ENCODE measurements at regions not wholly inside any gene's neighbourhood (a gene's known extent, or its start where the extent isn't known, plus 50 kb on each side); places are given as distances from the start of the nearest gene placed in this dataset.

DNA sequence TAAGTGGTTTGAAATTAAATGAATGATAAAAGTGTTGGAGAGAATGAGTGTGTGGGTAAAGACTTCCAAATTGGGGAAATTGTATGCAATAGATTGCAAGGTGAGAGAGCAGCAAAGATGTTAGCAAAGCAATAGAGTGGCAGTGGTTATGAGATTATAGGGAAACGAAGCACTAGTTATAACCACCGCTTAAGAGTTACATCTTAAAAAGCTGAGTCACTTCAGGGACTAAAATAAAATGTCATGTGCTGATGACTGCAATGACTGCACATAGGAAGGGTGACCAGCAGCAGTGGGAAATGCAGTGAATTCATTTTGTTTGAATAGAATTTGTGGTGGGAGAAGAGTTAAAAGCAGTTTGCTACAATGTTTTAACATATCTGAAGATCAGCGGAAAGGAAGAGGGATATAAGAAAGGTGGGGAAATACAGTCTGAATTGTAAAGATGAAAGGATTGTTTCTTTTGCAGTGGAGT is 127.3 kb downstream of the RAP2B start:
- H3K9me3 ChIP-seq (replicated peaks; ENCODE audit: control insufficient read depth, insufficient read depth, low read length), result no peaks in the 10 kb centered on the region
- intact Hi-C loops (cut with micrococcal nuclease) (loop anchor here (5.0 kb wide), 1 partner anchor 67 kb away; no protein-coding TSS in a partner anchor), dilution Hi-C loops (cut with MboI; ENCODE audit: extremely low pct_ligation_motif_present, low sequenced_read_pairs) (no loop called here)
- H3K4me2 ChIP-seq (ENCODE audit: insufficient read depth, low read length), result no peak overlapping the region
- no TSS peak for BruUV-seq (replicated peaks)
- H3K4me3 ChIP-seq (replicated peaks in 1 of 3; ENCODE audit: insufficient read depth in 1 of 3, low read depth in 1 of 3, low read length in 3 of 3), result no peak overlapping the region
- H3K9me1 ChIP-seq (replicated peaks; ENCODE audit: control insufficient read depth, extremely low read depth, insufficient read depth, low read length), result no peaks in the 10 kb centered on the region
- no peaks in the 10 kb centered on the region for H3K27me3 ChIP-seq (ENCODE audit: control insufficient read depth in 2 of 2, insufficient read depth in 2 of 2, low read length in 2 of 2)
- H3K27ac ChIP-seq (ENCODE audit: insufficient read depth, low read depth, low read length), result no peak overlapping the region
- H4K20me1 ChIP-seq (replicated peaks; ENCODE audit: control insufficient read depth, extremely low read depth, insufficient read depth, low read length), result no peaks in the 10 kb centered on the region
- DNase-seq (ENCODE audit: low read depth, low spot score), result no peak
- H3K9ac ChIP-seq (replicated peaks; ENCODE audit: extremely low read depth, insufficient read depth, low read length), result no peak overlapping the region
- H3K79me2 ChIP-seq (ENCODE audit: control insufficient read depth, insufficient read depth, low read length), result no peaks in the 10 kb centered on the region
- H3K36me3 ChIP-seq (ENCODE audit: control insufficient read depth in 2 of 2, extremely low read depth in 1 of 2, insufficient read depth in 2 of 2, low read length in 2 of 2), result no peaks in the 10 kb centered on the region
- ChIA-PET POLR2A (no interaction called here), CTCF (interaction anchor here (1.7 to 4.0 kb wide), 3 partner anchors 125 to 249 kb away, joined by 5 to 79 read pairs (median 17); partner anchors contain the start of gene RAP2B)
- FAIRE-seq, result no peak
- H3K4me1 ChIP-seq (ENCODE audit: control insufficient read depth, extremely low read depth, insufficient read depth, low read length), result peaks cover 10% of the 10 kb centered on the region
- no peak for TF ChIP-seq POLR2AphosphoS5 (IDR thresholded peaks at IDR 0.05; ENCODE audit: insufficient read depth, low read depth, low read length)
- TF ChIP-seq EZH2 (IDR thresholded peaks at IDR 0.05; ENCODE audit: borderline replicate concordance, low read depth, low read length, severe bottlenecking), result no peak
- TF ChIP-seq, protein P1, sequence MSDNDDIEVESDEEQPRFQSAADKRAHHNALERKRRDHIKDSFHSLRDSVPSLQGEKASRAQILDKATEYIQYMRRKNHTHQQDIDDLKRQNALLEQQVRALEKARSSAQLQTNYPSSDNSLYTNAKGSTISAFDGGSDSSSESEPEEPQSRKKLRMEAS (IDR thresholded peaks at IDR 0.05; ENCODE audit: insufficient read depth, insufficient read length), result no peak
- TF ChIP-seq JUN (IDR thresholded peaks at IDR 0.05; ENCODE audit: borderline replicate concordance, insufficient read depth, insufficient read length, low read depth), result peak; percentile 14
- no peak for TF ChIP-seq POLR2A (IDR thresholded peaks at IDR 0.05; ENCODE audit: low read depth, low read length)
- no peak for TF ChIP-seq FOS (IDR thresholded peaks at IDR 0.05; ENCODE audit: borderline replicate concordance, insufficient read depth, low read length)
- peak overlapping the region; percentile 60 for H2AFZ ChIP-seq (ENCODE audit: low read depth, low read length)

DNA sequence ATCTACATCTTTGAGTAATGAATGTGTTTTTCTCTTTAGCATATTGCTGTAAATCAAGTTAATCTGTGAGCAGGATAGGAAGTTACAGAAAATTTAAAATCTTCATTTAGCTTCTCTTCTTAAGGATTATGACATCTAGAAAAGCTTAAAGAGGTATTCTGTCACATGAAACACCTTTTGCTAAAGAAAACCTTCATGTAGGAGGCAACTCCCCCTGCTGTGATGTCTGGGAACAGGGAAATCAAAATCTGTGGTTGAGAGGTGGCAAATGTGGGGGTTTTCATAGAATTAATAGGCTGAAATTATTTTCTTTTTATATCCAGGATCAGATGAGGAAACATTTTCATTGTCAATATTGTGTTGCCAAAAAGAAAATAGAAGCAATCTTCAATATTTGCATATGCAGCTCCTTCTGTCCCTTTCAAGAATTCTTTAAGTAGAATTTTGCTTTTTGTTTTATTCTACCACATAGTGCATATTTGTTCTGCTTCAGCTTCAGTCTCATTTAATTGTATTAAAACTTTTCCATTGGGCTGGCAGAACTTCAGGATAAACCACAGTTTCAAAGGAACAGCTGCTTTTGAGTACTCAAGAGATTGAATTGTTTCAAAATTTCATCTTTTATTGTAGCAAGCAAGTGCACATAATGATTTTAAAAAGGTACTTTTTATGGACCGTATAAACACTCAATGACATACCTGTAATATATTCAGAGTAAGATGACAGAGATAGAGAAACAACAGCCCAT is 128.4 kb downstream of the RAP2B start:
- Histone ChIP-seq H3K9me1 (replicated peaks; ENCODE audit: control insufficient read depth, extremely low read depth, insufficient read depth, low read length) (no peaks in the 10 kb centered on the region), H3K27me3 (ENCODE audit: control insufficient read depth in 2 of 2, insufficient read depth in 2 of 2, low read length in 2 of 2) (no peaks in the 10 kb centered on the region), H3K79me2 (ENCODE audit: control insufficient read depth, insufficient read depth, low read length) (no peaks in the 10 kb centered on the region), H3K9ac (replicated peaks; ENCODE audit: extremely low read depth, insufficient read depth, low read length) (no peak overlapping the region), H3K36me3 (ENCODE audit: control insufficient read depth in 2 of 2, extremely low read depth in 1 of 2, insufficient read depth in 2 of 2, low read length in 2 of 2) (no peaks in the 10 kb centered on the region), H3K4me3 (replicated peaks in 1 of 3; ENCODE audit: insufficient read depth in 1 of 3, low read depth in 1 of 3, low read length in 3 of 3) (no peak overlapping the region), H3K4me1 (ENCODE audit: control insufficient read depth, extremely low read depth, insufficient read depth, low read length) (no peaks in the 10 kb centered on the region), H3K9me3 (replicated peaks; ENCODE audit: control insufficient read depth, insufficient read depth, low read length) (no peaks in the 10 kb centered on the region), H2AFZ (ENCODE audit: low read depth, low read length) (no peak overlapping the region), H4K20me1 (replicated peaks; ENCODE audit: control insufficient read depth, extremely low read depth, insufficient read depth, low read length) (no peaks in the 10 kb centered on the region), H3K27ac (ENCODE audit: insufficient read depth, low read depth, low read length) (no peak overlapping the region), H3K4me2 (ENCODE audit: insufficient read depth, low read length) (no peak overlapping the region)
- dilution Hi-C loops (cut with MboI; ENCODE audit: extremely low pct_ligation_motif_present, low sequenced_read_pairs) (no loop called here), intact Hi-C loops (cut with micrococcal nuclease) (loop anchor here (1.0 to 10.0 kb wide), 5 partner anchors 125 to 479 kb away; no protein-coding TSS in a partner anchor)
- DNase-seq (ENCODE audit: low read depth, low spot score), result peak; percentile 43
- no peak for TF ChIP-seq MYC (IDR thresholded peaks at IDR 0.05; ENCODE audit: low read depth, low read length)
- TF ChIP-seq, protein P1 (IDR thresholded peaks at IDR 0.05; ENCODE audit: insufficient read depth, insufficient read length), result no peak
- TF ChIP-seq GATA2 (IDR thresholded peaks at IDR 0.05; ENCODE audit: insufficient read depth, insufficient read length, low read depth, low read length), result no peak
- TF ChIP-seq POLR2AphosphoS5 (IDR thresholded peaks at IDR 0.05; ENCODE audit: insufficient read depth, low read depth, low read length), result no peak
- TF ChIP-seq, protein P2, sequence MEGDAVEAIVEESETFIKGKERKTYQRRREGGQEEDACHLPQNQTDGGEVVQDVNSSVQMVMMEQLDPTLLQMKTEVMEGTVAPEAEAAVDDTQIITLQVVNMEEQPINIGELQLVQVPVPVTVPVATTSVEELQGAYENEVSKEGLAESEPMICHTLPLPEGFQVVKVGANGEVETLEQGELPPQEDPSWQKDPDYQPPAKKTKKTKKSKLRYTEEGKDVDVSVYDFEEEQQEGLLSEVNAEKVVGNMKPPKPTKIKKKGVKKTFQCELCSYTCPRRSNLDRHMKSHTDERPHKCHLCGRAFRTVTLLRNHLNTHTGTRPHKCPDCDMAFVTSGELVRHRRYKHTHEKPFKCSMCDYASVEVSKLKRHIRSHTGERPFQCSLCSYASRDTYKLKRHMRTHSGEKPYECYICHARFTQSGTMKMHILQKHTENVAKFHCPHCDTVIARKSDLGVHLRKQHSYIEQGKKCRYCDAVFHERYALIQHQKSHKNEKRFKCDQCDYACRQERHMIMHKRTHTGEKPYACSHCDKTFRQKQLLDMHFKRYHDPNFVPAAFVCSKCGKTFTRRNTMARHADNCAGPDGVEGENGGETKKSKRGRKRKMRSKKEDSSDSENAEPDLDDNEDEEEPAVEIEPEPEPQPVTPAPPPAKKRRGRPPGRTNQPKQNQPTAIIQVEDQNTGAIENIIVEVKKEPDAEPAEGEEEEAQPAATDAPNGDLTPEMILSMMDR (IDR thresholded peaks at IDR 0.05; ENCODE audit: extremely low read depth in 1 of 2, insufficient read depth in 1 of 2, low read depth in 1 of 2, low read length in 2 of 2), result peak; percentile 21 to 29
- no peak for TF ChIP-seq JUN (IDR thresholded peaks at IDR 0.05; ENCODE audit: borderline replicate concordance, insufficient read depth, insufficient read length, low read depth)
- no peak for TF ChIP-seq POLR2A (IDR thresholded peaks at IDR 0.05; ENCODE audit: low read depth, low read length)
- ChIA-PET CTCF (interaction anchor here (0.6 to 4.0 kb wide), 20 partner anchors 10 to 479 kb away, joined by 3 to 79 read pairs (median 4); partner anchors contain the start of gene RAP2B), POLR2A (no interaction called here)
- no TSS peak for BruUV-seq (replicated peaks)
- FAIRE-seq, result no peak
